Skeletal muscle satellite cell (primary cell): ENCODE measurements at regions not wholly inside any gene's neighbourhood (a gene's known extent, or its start where the extent isn't known, plus 50 kb on each side); places are given as distances from the start of the nearest gene placed in this dataset. TPM values are rescaled to one million over a fixed set of nuclear protein-coding genes. Genes with fewer than 3 reads are reported as not detected.

Source experiments
- H3K27me3 ChIP-seq: 2 replicates; pipeline ENCODE4 v1.7.0; 2013; ENCODE audit warnings: low read length; ENCODE audit not compliant: control insufficient read depth, insufficient read depth
- H3K36me3 ChIP-seq: 2 replicates; pipeline ENCODE4 v1.7.0; 2013; ENCODE audit warnings: mild to moderate bottlenecking, control low read depth, low read length; ENCODE audit not compliant: insufficient read depth
- H3K4me1 ChIP-seq: 2 replicates; pipeline ENCODE4 v1.7.0; 2013; ENCODE audit warnings: low read length; ENCODE audit not compliant: control insufficient read depth, insufficient read depth
- H3K4me2 ChIP-seq: 2 replicates; pipeline ENCODE4 v1.7.0; 2013; ENCODE audit warnings: mild to moderate bottlenecking, low read length
- H3K4me3 ChIP-seq: 2 replicates; pipeline ENCODE4 v1.7.0; 2013; ENCODE audit warnings: low read length
- H3K9ac ChIP-seq: 2 replicates; pipeline ENCODE4 v1.7.0; 2013; ENCODE audit warnings: mild to moderate bottlenecking, low read depth, low read length, moderate library complexity
- H3K9me3 ChIP-seq: replicated peaks from 2 replicates; pipeline ENCODE4 v1.7.0; 2013; ENCODE audit warnings: mild to moderate bottlenecking, control low read depth, low read length
- small RNA-seq: library from RNA; depleted of rRNA; stranded (forward); fragments of <200 nt; gene quantifications from one replicate; pipeline ENCODE3, GENCODE V24; 2012

- H3K4me3 ChIP-seq: no peak overlapping the region
- no peaks in the 10 kb centered on the region for H3K9me3 ChIP-seq
- no peak overlapping the region for H3K9ac ChIP-seq
- H3K4me2 ChIP-seq: no peak overlapping the region
- H3K27me3 ChIP-seq: no peaks in the 10 kb centered on the region
- H3K4me1 ChIP-seq: peaks cover 24% of the 10 kb centered on the region
- H3K36me3 ChIP-seq: no peaks in the 10 kb centered on the region
These were observed 61.0 kb upstream of the BASP1 start for GRCh38 chr5:17156463-17156862.

GRCh38 chr5:17157294-17157693 is 60.1 kb upstream of the BASP1 start:
- Histone ChIP-seq H3K4me3 (peak overlapping the region; percentile 2), H3K4me2 (peak overlapping the region; percentile 18), H3K36me3 (no peaks in the 10 kb centered on the region)

GRCh38 chr5:17157916-17158529 is 59.4 kb upstream of the BASP1 start:
- no peaks in the 10 kb centered on the region for H3K27me3 ChIP-seq
- no peaks in the 10 kb centered on the region for H3K9me3 ChIP-seq
- no peak overlapping the region for H3K4me3 ChIP-seq
- H3K36me3 ChIP-seq: no peaks in the 10 kb centered on the region
- H3K4me2 ChIP-seq: peak overlapping the region; percentile 24
- H3K4me1 ChIP-seq: peaks cover 24% of the 10 kb centered on the region
- H3K9ac ChIP-seq: peak overlapping the region; percentile 41

More at GRCh38 chr5:17157294-17157693, 60.1 kb upstream of the BASP1 start:
- Histone ChIP-seq H3K9ac (peak overlapping the region; percentile 38), H3K27me3 (no peaks in the 10 kb centered on the region), H3K9me3 (no peaks in the 10 kb centered on the region), H3K4me1 (peaks cover 24% of the 10 kb centered on the region)

DNA sequence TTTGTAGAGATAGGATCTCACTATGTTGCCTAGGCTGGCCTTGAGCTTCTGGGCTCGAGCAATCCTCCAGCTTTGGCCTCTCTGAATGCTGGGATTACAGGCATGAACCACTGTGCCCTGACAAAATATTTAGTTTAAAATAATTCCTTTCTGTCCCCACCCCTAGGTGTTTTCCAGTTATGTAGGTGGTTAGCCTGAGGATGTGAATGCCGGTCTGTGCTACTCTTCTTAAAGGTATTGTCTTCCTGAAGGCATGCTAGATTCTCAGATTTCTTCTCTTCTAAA is 56.7 kb upstream of the BASP1 start:
- H3K36me3 ChIP-seq: no peaks in the 10 kb centered on the region
- H3K9me3 ChIP-seq: no peaks in the 10 kb centered on the region
- H3K4me1 ChIP-seq: peaks cover 12% of the 10 kb centered on the region
- no peaks in the 10 kb centered on the region for H3K27me3 ChIP-seq
- no peak overlapping the region for H3K9ac ChIP-seq
- H3K4me2 ChIP-seq: no peak overlapping the region
- no peak overlapping the region for H3K4me3 ChIP-seq

DNA sequence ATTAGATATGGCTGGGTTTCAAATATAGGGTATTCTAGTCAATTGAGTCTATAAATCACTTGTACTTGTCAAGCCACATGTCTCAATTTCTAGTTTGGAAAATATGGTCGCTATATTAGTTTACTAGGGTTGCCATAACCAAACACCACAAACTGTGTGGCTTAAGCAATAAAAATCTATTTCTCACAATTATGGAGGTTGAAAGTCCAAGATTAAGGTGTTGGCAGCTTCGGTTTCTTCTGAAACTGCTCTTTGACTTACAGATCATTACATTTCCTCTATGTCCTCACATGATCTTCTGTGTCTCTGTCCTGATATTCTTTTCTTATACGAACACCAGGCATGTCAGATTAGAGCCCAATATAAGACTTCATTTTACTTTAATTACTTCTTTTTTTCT is 55.8 kb upstream of the BASP1 start:
- Histone ChIP-seq H3K4me2 (no peak overlapping the region), H3K36me3 (no peaks in the 10 kb centered on the region), H3K27me3 (no peaks in the 10 kb centered on the region), H3K4me3 (no peak overlapping the region), H3K9ac (no peak overlapping the region), H3K9me3 (no peaks in the 10 kb centered on the region), H3K4me1 (peaks cover 12% of the 10 kb centered on the region)

DNA sequence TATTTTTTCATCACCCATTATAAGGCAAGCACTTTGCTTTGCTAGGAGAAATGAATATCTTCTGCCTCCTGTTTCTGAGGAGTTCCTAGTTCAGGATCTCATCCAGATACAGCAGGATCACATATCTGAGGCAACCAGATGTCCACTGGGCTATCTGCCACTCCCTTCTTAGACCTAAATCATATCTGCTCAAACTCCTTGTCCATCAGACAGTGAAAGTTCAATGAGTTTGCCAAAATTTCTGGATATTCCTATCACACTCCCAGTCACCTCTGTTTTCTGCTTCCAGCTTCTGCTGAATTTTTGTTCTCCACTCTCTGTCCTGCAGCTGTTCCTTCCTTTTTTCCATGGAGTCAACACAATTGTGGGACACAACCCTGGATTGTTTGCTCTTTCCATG is 54.2 kb upstream of the BASP1 start:
- Histone ChIP-seq H3K4me2 (no peak overlapping the region), H3K4me3 (no peak overlapping the region), H3K9ac (no peak overlapping the region), H3K27me3 (no peaks in the 10 kb centered on the region), H3K36me3 (no peaks in the 10 kb centered on the region), H3K9me3 (no peaks in the 10 kb centered on the region), H3K4me1 (peaks cover 1% of the 10 kb centered on the region)

DNA sequence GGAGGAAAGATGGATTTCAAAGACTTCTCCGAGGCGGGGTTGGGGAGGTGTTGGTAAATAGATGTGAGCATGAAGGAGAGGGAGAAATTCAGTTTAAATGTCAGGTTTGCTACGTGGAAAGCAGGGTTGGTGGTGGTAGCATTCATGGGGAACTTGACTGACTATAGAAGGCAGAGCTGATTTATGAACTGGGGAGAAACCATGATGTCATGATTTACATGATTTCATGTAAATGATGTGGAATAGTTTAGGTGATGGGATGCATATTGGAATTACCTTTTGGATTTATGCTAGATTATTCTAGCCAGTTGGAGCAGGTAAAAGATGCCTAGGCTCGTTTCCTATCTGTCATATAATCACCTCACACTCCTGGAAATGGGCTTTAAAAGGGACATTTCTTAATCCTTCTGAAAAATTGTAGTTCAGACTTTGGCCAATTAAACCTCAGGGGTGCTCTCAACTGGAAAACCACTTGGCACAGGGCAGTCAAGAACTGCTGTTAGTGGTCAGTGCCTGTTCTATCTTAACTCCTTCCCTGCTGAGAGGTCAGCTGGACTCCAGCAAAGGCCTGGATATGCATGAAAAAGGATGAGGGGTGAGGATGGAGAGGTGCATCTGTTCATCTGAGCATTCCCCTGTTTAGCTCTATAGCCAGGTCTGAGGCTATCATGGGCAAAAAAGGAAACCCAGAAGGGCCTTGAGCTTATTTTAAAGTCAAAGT is 50.1 kb upstream of the BASP1 start:
- Histone ChIP-seq H3K36me3 (no peaks in the 10 kb centered on the region), H3K9ac (no peak overlapping the region), H3K4me3 (no peak overlapping the region), H3K4me1 (peaks cover 10% of the 10 kb centered on the region), H3K27me3 (no peaks in the 10 kb centered on the region), H3K4me2 (no peak overlapping the region), H3K9me3 (no peaks in the 10 kb centered on the region)

Small RNAs in the stretch of these regions (small RNA-seq; reads per million reads assigned to genes)
- gene RF00019: not detected
- gene RNA5SP180: not detected
